Uterus (tissue), 3 donors: ENCODE measurements at regions not wholly inside any gene's neighbourhood (a gene's known extent, or its start where the extent isn't known, plus 50 kb on each side); places are given as distances from the start of the nearest gene placed in this dataset.

Experiments used
- DNase-seq, 2 donors: peaks; one replicate each; pipeline ENCODE4 v3.0.0-alpha.2; 2019 to 2020
- H3K27ac ChIP-seq, 2 donors: fragments of 200-600 bp; sonication (generic); 1 replicate in 1 of 2; 2 replicates in 1 of 2; pipeline ENCODE4 v1.5.1; 2016 to 2018
- H3K27me3 ChIP-seq, 2 donors: fragments of 200-600 bp; sonication (generic); one replicate each; pipeline ENCODE4 v1.5.1; 2018 to 2019; ENCODE audit warnings: control low read depth in 1 of 2
- H3K36me3 ChIP-seq, 2 donors: fragments of 200-600 bp; sonication (generic); one replicate each; pipeline ENCODE4 v1.5.1; 2019; ENCODE audit warnings: control low read depth in 1 of 2
- H3K4me1 ChIP-seq, 2 donors: fragments of 200-600 bp; sonication (generic); one replicate each; pipeline ENCODE4 v1.5.1; 2018 to 2019; ENCODE audit warnings: control low read depth in 1 of 2
- H3K4me3 ChIP-seq, 2 donors: fragments of 200-600 bp; sonication (generic); 1 replicate in 1 of 2; 2 replicates in 1 of 2; pipeline ENCODE4 v1.5.1; 2018 to 2019; ENCODE audit warnings: mild to moderate bottlenecking in 1 of 2
- H3K9me3 ChIP-seq, 2 donors: fragments of 200-600 bp; sonication (generic); one replicate each; pipeline ENCODE4 v1.5.1; 2019; ENCODE audit warnings: control low read depth in 1 of 2
- CTCF ChIP-seq, 4 experiments: fragments of 200-600 bp in 2 of 4; fragments of 450-650 bp in 2 of 4; sonication (generic) in 2 of 4; IDR thresholded peaks; one replicate each; pipeline ENCODE4 v1.5.1; 2016 to 2019; ENCODE audit warnings: antibody characterized with exemption in 4 of 4, mild to moderate bottlenecking in 2 of 4, moderate library complexity in 1 of 4
- POLR2A ChIP-seq, 2 donors: fragments of 450-650 bp; IDR thresholded peaks; one replicate each; pipeline ENCODE4 v1.6.1; 2016; ENCODE audit warnings: antibody characterized with exemption in 2 of 2, mild to moderate bottlenecking in 1 of 2, moderate library complexity in 1 of 2
- intact Hi-C: fragments of 100-400 bp; cut with DNase I; formaldehyde crosslinking; loops from one replicate; pipeline ENCODE4 v1.15.1; 2023; ENCODE audit warnings: low total_unique reads
- donor health status: DM: yes; HTN: yes; CAD: no.

GRCh38 chr5:13248253-13248652 is 696.2 kb downstream of the DNAH5 start:
- no peaks in the 10 kb centered on the region for H3K4me1 ChIP-seq
- DNase-seq, result no peak
- no peaks in the 10 kb centered on the region for H3K36me3 ChIP-seq
- no peak overlapping the region for H3K4me3 ChIP-seq
- no peaks in the 10 kb centered on the region for H3K27me3 ChIP-seq
- intact Hi-C loops, result no loop called here
- H3K9me3 ChIP-seq, result no peaks in the 10 kb centered on the region
- TF ChIP-seq POLR2A (IDR thresholded peaks at IDR 0.05) (no peak), CTCF (IDR thresholded peaks at IDR 0.05) (no peak)
- H3K27ac ChIP-seq, result no peak overlapping the region

DNA sequence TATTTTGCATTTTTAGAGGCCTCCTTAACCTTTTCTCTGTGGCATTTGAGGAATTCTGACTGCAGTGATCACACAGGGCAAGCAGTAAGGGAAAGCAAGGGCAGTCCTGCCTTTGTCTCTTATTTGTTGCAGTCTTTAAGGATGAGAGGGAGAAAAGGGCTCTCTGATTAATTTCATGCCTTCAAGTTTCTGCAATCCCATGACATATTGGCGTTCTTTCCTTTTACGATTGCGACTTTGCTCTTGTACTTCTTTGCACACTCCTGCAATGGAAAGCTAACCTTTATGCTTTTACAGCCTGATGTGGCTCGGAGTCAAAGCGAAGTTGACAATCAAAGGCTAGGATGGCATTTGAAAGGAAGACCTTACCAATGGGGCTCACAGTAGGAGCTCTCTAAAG is 698.4 kb downstream of the DNAH5 start:
- H3K36me3 ChIP-seq, result no peaks in the 10 kb centered on the region
- no peak overlapping the region for H3K4me3 ChIP-seq
- intact Hi-C loops, result no loop called here
- no peaks in the 10 kb centered on the region for H3K27me3 ChIP-seq
- TF ChIP-seq CTCF (IDR thresholded peaks at IDR 0.05) (no peak), POLR2A (IDR thresholded peaks at IDR 0.05) (no peak)
- no peaks in the 10 kb centered on the region for H3K9me3 ChIP-seq
- H3K4me1 ChIP-seq, result no peaks in the 10 kb centered on the region
- H3K27ac ChIP-seq, result no peak overlapping the region
- no peak for DNase-seq

DNA sequence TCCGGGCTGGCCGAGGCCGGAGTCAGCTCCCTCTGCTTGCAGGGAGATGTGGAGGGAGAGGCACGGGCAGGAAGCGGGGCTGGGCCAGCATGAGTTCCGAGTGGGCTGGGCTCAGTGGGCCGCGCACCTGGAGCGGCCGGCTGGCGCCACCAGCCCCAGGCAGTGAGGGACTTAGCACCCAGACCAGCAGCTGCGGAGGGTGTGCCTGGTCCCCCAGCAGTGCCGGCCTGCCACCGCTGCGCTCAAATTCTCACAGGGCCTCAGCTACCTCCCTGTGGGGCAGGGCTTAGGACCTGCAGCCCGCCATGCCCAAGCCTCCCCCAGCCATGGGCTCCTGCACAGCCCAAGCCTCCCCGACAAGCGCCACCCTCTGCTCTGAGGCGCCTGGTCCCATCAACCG is 700.3 kb downstream of the DNAH5 start:
- H3K9me3 ChIP-seq, result no peaks in the 10 kb centered on the region
- TF ChIP-seq CTCF (IDR thresholded peaks at IDR 0.05), result no peak
- no peak for TF ChIP-seq POLR2A (IDR thresholded peaks at IDR 0.05)
- no peak overlapping the region for H3K27ac ChIP-seq
- no peaks in the 10 kb centered on the region for H3K4me1 ChIP-seq
- H3K27me3 ChIP-seq, result no peaks in the 10 kb centered on the region
- intact Hi-C loops, result no loop called here
- no peak for DNase-seq
- no peaks in the 10 kb centered on the region for H3K36me3 ChIP-seq
- no peak overlapping the region for H3K4me3 ChIP-seq

- Histone ChIP-seq H3K9me3 (no peaks in the 10 kb centered on the region), H3K27me3 (no peaks in the 10 kb centered on the region), H3K4me3 (no peak overlapping the region), H3K27ac (no peak overlapping the region), H3K4me1 (no peaks in the 10 kb centered on the region), H3K36me3 (no peaks in the 10 kb centered on the region)
- intact Hi-C loops, result no loop called here
- TF ChIP-seq CTCF (IDR thresholded peaks at IDR 0.05) (no peak), POLR2A (IDR thresholded peaks at IDR 0.05) (no peak)
- no peak for DNase-seq
Measured at GRCh38 chr5:13227513-13227912, 717.0 kb downstream of the DNAH5 start.

DNA sequence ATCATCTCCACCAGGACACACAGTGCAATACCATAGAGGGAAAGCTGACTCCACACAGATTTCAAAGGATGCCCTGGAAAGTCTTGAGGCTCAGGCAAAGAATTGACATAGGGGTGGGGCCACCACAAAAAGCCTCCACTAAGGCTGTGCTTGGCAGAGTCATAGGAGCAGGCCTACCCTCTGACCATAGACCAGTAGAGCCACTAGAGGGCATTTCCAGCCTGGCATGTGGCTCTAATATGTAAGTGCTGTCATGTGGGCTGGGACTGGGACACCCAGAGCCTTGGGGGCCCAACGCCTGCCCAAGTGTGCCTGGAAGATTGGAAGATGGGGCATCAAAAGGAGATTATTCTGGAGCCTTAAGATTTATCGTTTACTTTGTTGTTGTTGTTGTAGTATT is 726.0 kb downstream of the DNAH5 start:
- no peaks in the 10 kb centered on the region for H3K36me3 ChIP-seq
- intact Hi-C loops, result no loop called here
- H3K4me3 ChIP-seq, result no peak overlapping the region
- no peak overlapping the region for H3K27ac ChIP-seq
- H3K27me3 ChIP-seq, result no peaks in the 10 kb centered on the region
- no peak for TF ChIP-seq CTCF (IDR thresholded peaks at IDR 0.05)
- no peaks in the 10 kb centered on the region for H3K9me3 ChIP-seq
- no peaks in the 10 kb centered on the region for H3K4me1 ChIP-seq
- no peak for DNase-seq
